Hepatocyte (in vitro differentiated cells): ENCODE measurements at regions not wholly inside any gene's neighbourhood (a gene's known extent, or its start where the extent isn't known, plus 50 kb on each side); places are given as distances from the start of the nearest gene placed in this dataset.

Source experiments
- DNase-seq: peaks from one replicate; pipeline ENCODE4 v3.0.0-alpha.2; 2016; ENCODE audit warnings: low spot score
- H2AFZ ChIP-seq: fragments of 200-600 bp; sonication (generic); 2 replicates; pipeline ENCODE4 v1.6.0; 2016; ENCODE audit warnings: antibody characterized with exemption, mild to moderate bottlenecking
- H3K27ac ChIP-seq: fragments of 200-600 bp; sonication (generic); 2 replicates; pipeline ENCODE4 v1.5.1; 2016; ENCODE audit warnings: mild to moderate bottlenecking
- H3K27me3 ChIP-seq: fragments of 200-600 bp; sonication (generic); 2 replicates; pipeline ENCODE4 v1.6.1; 2016
- H3K36me3 ChIP-seq: fragments of 200-600 bp; sonication (generic); replicated peaks from 2 replicates; pipeline ENCODE4 v1.5.1; 2016; ENCODE audit warnings: low read depth; ENCODE audit not compliant: insufficient read depth
- H3K4me1 ChIP-seq: fragments of 200-600 bp; sonication (generic); 2 replicates; pipeline ENCODE4 v1.5.1; 2016; ENCODE audit warnings: mild to moderate bottlenecking, moderate library complexity; ENCODE audit not compliant: insufficient read depth
- H3K4me2 ChIP-seq: fragments of 200-600 bp; sonication (generic); 2 replicates; pipeline ENCODE4 v1.6.0; 2016
- H3K4me3 ChIP-seq: fragments of 200-600 bp; sonication (generic); 2 replicates; pipeline ENCODE4 v1.5.1; 2016; ENCODE audit warnings: mild to moderate bottlenecking
- H3K79me2 ChIP-seq: fragments of 200-600 bp; sonication (generic); 2 replicates; pipeline ENCODE4 v1.6.0; 2017; ENCODE audit warnings: mild to moderate bottlenecking
- H3K9me2 ChIP-seq: fragments of 200-600 bp; sonication (generic); replicated peaks from 2 replicates; pipeline ENCODE4 v1.6.0; 2017; ENCODE audit warnings: mild to moderate bottlenecking; ENCODE audit not compliant: insufficient read depth
- H3K9me3 ChIP-seq: fragments of 200-600 bp; sonication (generic); 2 replicates; pipeline ENCODE4 v1.5.1; 2016; ENCODE audit warnings: low read depth, mild to moderate bottlenecking
- H4K20me1 ChIP-seq: fragments of 200-600 bp; sonication (generic); 2 replicates; pipeline ENCODE4 v1.6.0; 2016; ENCODE audit warnings: mild to moderate bottlenecking; ENCODE audit not compliant: insufficient read depth, poor library complexity, severe bottlenecking
- EZH2 ChIP-seq: fragments of 200-600 bp; sonication (generic); IDR thresholded peaks from 2 replicates; pipeline ENCODE4 v1.6.1; 2016; ENCODE audit warnings: antibody characterized with exemption, mild to moderate bottlenecking, borderline replicate concordance
- EZH2phosphoT487 ChIP-seq: fragments of 200-600 bp; sonication (generic); IDR thresholded peaks from one replicate; pipeline ENCODE4 v1.6.1; 2018; ENCODE audit warnings: antibody characterized with exemption, mild to moderate bottlenecking, low read depth, moderate library complexity; ENCODE audit not compliant: unreplicated experiment, severe bottlenecking
- WGBS: methylation state at CpG from one replicate; pipeline ENCODE4 v1.1.6; 2016; ENCODE audit warnings: low lambda C conversion rate; ENCODE audit errors: missing lambda C conversion rate; 5-methylcytosine and 5-hydroxymethylcytosine counted together
- TF ChIP-seq, protein P1 (sequence below): fragments of 200-600 bp; sonication (generic); IDR thresholded peaks from 2 replicates; pipeline ENCODE4 v1.5.1; 2016; ENCODE audit warnings: antibody characterized with exemption, mild to moderate bottlenecking; ENCODE audit not compliant: poor library complexity

DNA sequence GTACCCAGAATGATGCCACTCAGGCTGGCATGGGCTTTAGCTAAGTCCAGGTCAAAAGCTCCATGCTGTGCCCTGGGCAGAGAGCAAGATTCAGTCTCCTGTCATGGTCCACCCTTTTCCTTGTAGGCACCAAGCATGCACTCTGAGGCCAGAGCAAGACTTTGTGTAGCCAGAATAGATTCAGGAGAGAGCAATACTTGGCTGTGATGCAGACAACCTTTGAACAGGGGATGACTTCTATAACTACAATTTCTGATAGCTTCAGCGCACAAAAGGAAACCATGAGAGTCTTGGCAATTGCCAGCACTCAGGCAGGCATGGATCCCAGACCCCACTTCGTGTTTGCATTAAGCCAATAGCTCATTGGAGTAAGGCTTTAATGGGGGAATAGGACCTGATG, 510.6 kb downstream of the RAB28 start:
- WGBS = 86% methylated on average over 2 of the region's 2 CpGs
- H3K36me3 ChIP-seq = no peaks in the 10 kb centered on the region
- H4K20me1 ChIP-seq = no peaks in the 10 kb centered on the region
- H3K9me2 ChIP-seq = no peaks in the 10 kb centered on the region
- H3K27me3 ChIP-seq = no peaks in the 10 kb centered on the region
- no peak overlapping the region for H3K27ac ChIP-seq
- H3K4me3 ChIP-seq = no peak overlapping the region
- H3K4me2 ChIP-seq = no peak overlapping the region
- H3K4me1 ChIP-seq = no peaks in the 10 kb centered on the region
- no peaks in the 10 kb centered on the region for H3K9me3 ChIP-seq
- no peak overlapping the region for H2AFZ ChIP-seq
- TF ChIP-seq, protein P1, sequence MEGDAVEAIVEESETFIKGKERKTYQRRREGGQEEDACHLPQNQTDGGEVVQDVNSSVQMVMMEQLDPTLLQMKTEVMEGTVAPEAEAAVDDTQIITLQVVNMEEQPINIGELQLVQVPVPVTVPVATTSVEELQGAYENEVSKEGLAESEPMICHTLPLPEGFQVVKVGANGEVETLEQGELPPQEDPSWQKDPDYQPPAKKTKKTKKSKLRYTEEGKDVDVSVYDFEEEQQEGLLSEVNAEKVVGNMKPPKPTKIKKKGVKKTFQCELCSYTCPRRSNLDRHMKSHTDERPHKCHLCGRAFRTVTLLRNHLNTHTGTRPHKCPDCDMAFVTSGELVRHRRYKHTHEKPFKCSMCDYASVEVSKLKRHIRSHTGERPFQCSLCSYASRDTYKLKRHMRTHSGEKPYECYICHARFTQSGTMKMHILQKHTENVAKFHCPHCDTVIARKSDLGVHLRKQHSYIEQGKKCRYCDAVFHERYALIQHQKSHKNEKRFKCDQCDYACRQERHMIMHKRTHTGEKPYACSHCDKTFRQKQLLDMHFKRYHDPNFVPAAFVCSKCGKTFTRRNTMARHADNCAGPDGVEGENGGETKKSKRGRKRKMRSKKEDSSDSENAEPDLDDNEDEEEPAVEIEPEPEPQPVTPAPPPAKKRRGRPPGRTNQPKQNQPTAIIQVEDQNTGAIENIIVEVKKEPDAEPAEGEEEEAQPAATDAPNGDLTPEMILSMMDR = no peak
- TF ChIP-seq EZH2 = no peak
- no peak for TF ChIP-seq EZH2phosphoT487
- DNase-seq = no peak
- H3K79me2 ChIP-seq = no peaks in the 10 kb centered on the region

DNA sequence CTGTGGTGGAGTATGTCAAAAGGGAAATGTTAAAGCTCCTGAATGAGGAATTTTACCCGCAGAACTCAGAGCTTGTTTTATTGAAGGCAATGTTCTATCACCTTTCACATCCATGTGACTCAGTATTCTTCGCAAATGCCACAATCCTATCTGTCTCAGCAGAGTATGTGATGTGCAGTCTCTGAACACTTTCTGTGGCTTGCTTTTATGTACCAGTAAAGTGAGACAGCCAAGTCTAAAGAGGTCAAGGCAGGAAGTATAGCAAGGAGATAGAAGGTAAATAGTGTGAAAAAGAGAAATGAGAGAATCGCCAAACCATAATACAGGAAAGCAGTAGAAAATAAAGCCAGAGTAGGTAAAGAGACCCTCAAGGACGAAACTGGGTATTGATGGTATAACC, 515.8 kb downstream of the RAB28 start:
- TF ChIP-seq, protein P1 = no peak
- TF ChIP-seq EZH2 = no peak
- TF ChIP-seq EZH2phosphoT487 = no peak
- Histone ChIP-seq H3K9me2 (no peaks in the 10 kb centered on the region), H3K27ac (no peak overlapping the region), H3K27me3 (no peaks in the 10 kb centered on the region), H3K9me3 (no peaks in the 10 kb centered on the region), H3K4me1 (no peaks in the 10 kb centered on the region), H3K36me3 (no peaks in the 10 kb centered on the region), H4K20me1 (no peaks in the 10 kb centered on the region), H3K4me3 (no peak overlapping the region), H3K79me2 (no peaks in the 10 kb centered on the region), H3K4me2 (no peak overlapping the region), H2AFZ (no peak overlapping the region)
- WGBS = 68% methylated on average over 4 of the region's 4 CpGs
- DNase-seq = no peak

DNA sequence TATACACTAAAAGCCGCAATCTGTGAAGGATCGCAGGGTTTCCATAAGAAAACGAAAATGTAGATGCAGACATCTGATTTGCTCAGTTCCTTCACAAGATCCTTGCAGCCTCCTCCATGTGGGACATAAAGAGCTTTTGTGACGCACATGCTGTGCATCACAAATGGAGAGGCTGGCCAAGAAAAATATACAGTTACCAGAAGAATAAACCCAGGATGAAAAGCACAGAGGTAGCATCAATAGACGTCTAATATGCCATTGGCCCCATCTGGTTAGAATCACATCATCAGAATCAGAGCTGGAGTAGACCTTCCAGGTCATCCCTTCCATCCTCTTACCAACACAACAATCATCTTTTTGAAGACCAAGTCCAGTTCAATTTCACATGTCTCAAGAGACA, 517.4 kb downstream of the RAB28 start:
- Histone ChIP-seq H3K36me3 (no peaks in the 10 kb centered on the region), H3K4me1 (no peaks in the 10 kb centered on the region), H3K4me3 (no peak overlapping the region), H4K20me1 (no peaks in the 10 kb centered on the region), H3K9me2 (no peaks in the 10 kb centered on the region), H3K27me3 (no peaks in the 10 kb centered on the region), H3K9me3 (no peaks in the 10 kb centered on the region), H2AFZ (no peak overlapping the region), H3K4me2 (no peak overlapping the region), H3K79me2 (no peaks in the 10 kb centered on the region), H3K27ac (no peak overlapping the region)
- 95% methylated on average over 5 of the region's 5 CpGs for WGBS
- DNase-seq = no peak
- no peak for TF ChIP-seq EZH2phosphoT487
- TF ChIP-seq, protein P1 = no peak
- TF ChIP-seq EZH2 = no peak

DNA sequence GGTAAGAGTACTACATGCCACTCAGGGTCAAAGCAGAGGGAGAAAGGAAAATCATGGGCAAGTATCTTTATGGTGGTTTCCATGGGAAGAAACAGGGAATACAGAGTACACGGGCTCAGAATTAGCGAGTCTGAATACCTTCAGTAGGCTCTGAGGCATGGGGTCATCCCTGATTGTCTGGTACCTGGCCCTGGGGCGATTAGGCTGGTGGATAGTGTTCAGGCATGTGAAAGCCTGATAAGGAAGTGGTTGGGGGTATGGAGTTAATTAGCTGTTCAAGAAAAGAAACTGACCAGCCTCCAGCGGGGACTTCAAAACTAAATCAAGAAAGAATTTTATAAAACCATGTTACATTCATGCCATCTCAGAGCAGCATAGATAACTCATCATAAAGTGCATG, 518.8 kb downstream of the RAB28 start:
- Histone ChIP-seq H3K4me1 (no peaks in the 10 kb centered on the region), H2AFZ (no peak overlapping the region), H3K27ac (no peak overlapping the region), H4K20me1 (no peaks in the 10 kb centered on the region), H3K4me2 (no peak overlapping the region), H3K36me3 (no peaks in the 10 kb centered on the region), H3K79me2 (no peaks in the 10 kb centered on the region), H3K9me3 (no peaks in the 10 kb centered on the region), H3K4me3 (no peak overlapping the region), H3K27me3 (no peaks in the 10 kb centered on the region), H3K9me2 (no peaks in the 10 kb centered on the region)
- DNase-seq = no peak
- 47% methylated on average over 4 of the region's 4 CpGs for WGBS
- TF ChIP-seq EZH2 = no peak
- no peak for TF ChIP-seq EZH2phosphoT487
